Uterus (tissue), 2 donors: ENCODE measurements at regions not wholly inside any gene's neighbourhood (a gene's known extent, or its start where the extent isn't known, plus 50 kb on each side); places are given as distances from the start of the nearest gene placed in this dataset.

Source experiments
- CTCF ChIP-seq, 4 experiments: fragments of 200-600 bp in 2 of 4; fragments of 450-650 bp in 2 of 4; sonication (generic) in 2 of 4; IDR thresholded peaks; one replicate each; pipeline ENCODE4 v1.5.1; 2016 to 2019; ENCODE audit warnings: antibody characterized with exemption in 4 of 4, mild to moderate bottlenecking in 2 of 4, moderate library complexity in 1 of 4
- POLR2A ChIP-seq, 2 donors: fragments of 450-650 bp; IDR thresholded peaks; one replicate each; pipeline ENCODE4 v1.6.1; 2016; ENCODE audit warnings: antibody characterized with exemption in 2 of 2, mild to moderate bottlenecking in 1 of 2, moderate library complexity in 1 of 2

- TF ChIP-seq CTCF (IDR thresholded peaks at IDR 0.05) (no peak), POLR2A (IDR thresholded peaks at IDR 0.05) (no peak)
Observed at GRCh38 chr17:72466199-72466598, 345.4 kb downstream of the SOX9 start.
